DMS79 treated with DMSO at 0.1 percent for 48 hours (cell line): ENCODE measurements at regions not wholly inside any gene's neighbourhood (a gene's known extent, or its start where the extent isn't known, plus 50 kb on each side); places are given as distances from the start of the nearest gene placed in this dataset.
"Not testable (repeated sequence)": the region's sequence is repeated elsewhere in the genome, so short reads cannot be mapped to it uniquely, and the experiment has no call there.

Experiments used
- DNase-seq: peaks from one replicate; lab custom pipeline; 2025; lab: John Stamatoyannopoulos, UW

DNA sequence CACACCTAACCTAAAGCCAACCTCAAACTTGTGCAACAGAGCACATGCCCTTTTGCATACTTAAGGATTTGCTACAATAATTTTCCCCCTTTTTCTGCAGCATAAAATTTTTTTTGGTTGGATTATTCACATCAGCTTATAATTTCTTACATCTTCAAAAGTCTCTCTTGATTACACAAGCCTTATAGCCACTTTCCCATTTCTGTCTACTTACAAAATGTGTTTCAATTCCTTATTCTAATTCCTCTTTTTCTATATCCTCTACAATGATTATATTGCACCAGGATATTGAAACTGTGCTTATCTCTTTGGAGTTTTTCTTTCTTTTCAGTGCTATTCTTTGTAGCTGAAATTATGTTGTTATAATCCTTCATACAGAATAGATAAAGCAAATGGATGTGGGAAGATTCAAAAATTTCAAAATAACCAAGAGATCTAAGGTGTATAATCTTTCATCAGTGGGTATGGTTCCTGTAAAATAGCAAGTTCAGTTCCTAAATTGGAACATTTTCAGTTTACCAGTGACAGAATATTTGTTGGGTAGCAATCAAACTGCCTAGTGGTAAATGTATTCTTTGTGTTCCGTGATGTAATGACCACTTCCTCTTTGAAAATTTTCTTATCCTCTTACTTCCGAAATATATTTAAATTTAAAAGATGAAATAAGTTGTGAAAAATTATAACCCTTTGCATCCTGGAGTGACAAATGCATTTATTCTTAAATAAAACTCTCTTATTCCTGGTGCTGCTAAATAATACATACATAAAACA lies 386.8 kb upstream of the CHD1 start:
- DNase-seq: no peak

DNA sequence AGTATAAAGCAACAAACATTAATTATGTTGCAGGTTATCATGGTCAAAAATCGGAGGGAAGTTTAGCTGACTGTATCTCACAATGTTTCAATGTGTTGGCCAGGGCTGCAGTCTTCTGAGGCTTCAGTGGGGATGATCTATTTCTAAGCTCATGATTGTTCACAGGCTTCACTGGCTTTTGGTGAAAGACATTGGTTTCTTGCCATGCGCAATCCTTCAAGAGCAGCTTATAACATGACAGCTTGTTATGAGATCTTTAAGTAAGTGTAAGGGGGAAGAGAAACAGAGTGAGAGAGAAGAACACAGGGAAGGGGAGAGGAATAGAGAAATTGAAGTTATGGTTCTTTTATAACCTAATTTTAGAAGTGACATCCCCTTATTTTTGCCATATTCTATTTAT lies 385.9 kb upstream of the CHD1 start:
- DNase-seq: no peak

DNA sequence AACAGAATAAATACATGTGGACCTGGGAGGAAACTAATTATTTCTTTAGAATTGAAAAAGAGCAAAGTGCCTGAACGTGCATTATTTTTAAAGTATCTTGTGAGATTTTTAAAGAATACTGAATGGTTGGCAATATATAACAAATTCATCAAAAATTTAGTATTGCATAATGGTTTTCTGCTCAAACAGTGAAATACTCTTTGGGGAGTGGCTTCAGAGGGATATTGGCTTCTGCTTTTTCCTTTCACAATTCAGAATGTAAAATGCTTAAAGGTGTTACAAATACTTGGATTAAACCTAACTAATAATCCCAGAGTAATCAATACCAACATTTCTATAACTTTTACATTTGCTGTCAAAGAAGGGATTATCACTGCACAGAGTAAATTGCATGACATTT lies 379.3 kb upstream of the CHD1 start:
- DNase-seq: no peak

DNA sequence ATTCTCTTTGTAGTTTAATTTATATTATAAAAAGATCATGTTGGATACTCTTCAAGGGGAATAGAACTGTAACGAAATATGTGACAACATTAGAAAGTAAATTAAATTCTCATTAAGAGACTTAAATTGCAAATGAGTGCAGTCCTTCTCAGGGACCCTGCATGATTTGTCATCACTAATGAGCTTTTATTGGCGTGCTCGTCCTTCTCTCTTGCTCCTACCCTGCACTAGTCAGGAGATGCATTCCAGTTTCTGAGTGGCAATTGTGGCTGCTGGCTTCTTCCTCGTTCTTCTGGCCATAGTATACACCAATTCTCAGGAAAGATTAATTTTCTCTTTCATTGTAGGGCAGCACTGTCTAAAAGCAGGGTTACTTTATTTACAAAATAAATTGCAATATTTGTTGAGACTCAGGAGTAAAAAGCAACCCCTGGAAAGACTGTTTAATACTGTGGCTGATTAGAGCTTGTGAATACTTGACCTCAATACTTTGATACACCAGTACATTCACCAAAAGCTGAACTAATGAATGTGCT lies 376.3 kb upstream of the CHD1 start:
- DNase-seq: no peak

DNA sequence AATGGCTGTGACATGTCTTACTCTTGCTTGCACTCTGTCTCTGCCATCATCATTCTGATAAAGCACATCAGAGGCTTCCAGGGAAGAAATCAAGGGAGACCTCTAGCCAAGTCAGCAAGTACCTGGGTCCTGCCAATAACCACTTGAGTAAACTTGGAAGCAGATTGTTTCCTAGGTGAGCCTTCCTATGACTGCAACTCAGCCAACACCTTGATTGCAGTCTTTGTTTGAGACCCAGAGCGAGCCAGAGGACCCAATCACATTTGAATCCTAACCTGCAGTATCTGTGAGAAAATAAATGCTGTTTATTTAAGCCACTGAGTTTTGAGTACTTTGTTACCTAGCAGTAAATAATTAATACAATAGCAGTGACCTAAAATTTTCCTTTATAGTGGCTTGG lies 356.8 kb upstream of the CHD1 start:
- no peak for DNase-seq

DNA sequence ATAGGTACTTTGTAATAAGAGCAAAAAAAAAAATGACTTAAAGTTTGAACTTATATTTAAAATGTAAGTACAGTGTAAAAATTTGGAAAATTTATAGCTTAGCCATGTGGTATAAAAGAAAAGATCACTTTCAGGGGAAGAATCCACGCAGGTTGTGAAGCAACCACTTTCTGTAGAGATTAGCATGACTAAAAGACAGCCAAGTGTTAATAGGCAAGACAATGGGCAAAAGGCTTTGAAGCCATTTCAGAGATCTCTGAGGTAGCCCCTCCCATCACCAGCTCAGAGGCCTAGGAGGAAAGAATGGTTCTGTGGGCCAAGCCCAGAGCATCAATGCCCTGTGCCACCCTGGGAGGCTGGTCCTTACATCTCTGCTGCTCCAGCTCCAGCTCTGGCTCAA lies 346.3 kb upstream of the CHD1 start:
- no peak for DNase-seq

DNA sequence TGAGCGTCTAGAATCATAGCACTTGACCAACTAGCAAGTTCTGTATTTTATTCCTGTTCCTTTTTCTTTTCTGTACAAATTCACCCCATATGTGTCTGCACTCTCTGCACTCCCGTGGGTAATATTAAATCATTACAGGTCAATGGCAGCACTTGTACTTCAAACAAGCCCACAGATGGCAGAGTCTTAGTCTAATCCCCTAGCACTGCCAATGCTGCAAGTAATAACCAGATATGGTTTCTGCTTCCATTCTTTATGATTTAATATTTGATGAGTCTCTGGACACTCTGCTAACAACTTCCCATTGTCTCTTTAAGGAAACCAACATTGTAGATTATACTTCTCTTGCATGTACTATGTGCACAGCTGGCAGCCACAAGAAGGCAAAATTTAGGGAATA lies 343.8 kb upstream of the CHD1 start:
- no peak for DNase-seq

DNA sequence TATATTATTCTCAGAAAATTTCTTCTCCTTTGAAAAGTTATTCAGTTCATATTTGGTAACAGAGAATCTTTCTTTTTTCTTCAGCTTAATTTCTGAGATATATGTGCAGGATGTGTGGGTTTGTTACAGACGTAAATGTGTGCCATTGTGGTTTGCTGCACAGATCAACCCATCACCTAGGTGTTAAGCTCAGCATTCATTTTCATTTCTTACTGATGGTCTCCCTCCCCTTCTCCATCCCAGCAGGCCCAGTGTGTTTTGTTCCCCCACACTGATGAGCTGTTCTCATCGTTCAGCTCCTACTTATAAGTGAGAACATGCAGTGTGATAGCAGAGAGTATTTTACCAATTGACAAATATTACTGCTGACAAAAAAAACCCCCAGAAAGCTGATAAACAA lies 330.0 kb upstream of the CHD1 start:
- DNase-seq: no peak

DNA sequence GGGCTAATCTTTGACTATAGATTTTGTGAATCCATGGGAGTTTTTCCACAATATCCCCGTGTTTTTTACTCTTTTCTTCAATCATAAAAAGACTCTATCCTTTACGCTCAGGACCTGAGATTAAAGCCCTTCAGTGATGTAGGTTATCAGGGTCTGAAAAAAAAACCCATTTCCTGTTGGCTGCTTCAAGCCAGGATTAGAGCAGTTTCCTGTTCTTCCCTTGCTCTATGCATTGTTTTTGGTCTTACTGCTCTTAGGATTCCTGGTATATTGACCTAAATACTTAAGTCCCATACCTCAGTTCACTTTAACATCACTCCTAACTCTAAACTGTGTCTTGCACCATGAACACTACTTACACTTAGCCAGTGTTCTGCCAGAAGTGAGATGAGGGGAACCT lies 319.3 kb upstream of the CHD1 start:
- no peak for DNase-seq

DNA sequence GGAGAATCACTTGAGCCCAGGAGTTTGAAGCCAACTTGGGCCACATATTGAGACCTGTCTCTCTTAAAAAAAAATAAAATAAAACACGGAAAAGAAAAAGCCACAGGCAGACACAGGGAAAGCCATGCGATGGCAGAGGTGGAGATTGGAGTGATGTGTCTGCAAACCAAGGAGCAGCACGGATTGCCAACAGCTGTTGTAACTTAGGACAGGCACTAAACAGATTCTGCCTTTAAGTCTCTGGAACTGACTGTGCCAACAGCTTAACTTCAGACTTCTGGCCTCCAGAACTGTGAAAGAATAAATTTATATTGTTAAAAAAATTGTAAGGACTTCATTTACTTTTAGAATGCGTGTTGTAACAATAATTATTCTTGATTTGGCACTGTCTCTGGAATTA lies 318.5 kb upstream of the CHD1 start:
- no peak for DNase-seq

DNA sequence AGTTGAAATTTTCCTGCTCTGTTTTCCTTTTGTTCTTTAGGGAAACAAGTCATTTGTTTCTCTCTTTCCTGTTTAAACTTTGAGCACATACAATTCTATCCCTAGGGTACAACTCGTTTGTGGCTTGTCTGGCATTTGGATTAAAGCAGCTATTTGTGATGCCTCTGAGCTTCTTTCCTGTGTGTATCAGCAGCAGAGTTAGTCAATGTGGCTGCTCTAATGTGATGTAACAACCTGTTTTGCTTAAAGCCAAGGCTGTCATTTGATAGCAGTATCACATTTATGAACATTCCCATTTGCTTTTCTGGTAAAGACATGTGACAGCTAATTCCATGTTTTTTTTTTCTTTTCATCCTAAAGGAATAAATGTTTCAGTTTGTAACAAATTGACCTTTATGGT lies 314.3 kb upstream of the CHD1 start:
- DNase-seq: no peak

DNA sequence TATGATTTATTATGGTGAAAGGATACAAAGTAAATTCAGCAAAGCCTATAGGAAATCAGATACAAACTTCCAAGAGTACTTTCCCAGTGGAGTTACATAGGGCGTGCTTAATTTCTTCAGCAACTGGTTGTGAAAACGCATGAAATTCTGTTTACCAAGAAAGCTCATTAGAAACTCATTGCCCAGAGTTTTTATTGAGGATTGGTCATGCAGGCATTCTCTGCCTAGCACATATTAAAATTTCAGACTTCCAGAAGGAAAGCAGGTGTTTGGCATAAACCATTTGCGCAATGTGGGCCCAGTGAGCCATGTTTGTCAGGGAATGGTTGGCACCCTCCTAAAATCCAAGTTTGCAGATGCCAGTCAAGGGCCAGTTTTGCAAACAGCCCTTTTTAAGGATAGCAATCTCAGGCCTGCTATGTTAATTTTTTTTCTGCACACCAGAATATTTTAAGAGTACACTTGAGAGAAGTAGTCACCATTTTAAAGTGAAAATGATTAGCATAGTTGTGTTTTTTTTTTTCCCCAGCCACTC lies 311.1 kb upstream of the CHD1 start:
- DNase-seq: no peak

DNA sequence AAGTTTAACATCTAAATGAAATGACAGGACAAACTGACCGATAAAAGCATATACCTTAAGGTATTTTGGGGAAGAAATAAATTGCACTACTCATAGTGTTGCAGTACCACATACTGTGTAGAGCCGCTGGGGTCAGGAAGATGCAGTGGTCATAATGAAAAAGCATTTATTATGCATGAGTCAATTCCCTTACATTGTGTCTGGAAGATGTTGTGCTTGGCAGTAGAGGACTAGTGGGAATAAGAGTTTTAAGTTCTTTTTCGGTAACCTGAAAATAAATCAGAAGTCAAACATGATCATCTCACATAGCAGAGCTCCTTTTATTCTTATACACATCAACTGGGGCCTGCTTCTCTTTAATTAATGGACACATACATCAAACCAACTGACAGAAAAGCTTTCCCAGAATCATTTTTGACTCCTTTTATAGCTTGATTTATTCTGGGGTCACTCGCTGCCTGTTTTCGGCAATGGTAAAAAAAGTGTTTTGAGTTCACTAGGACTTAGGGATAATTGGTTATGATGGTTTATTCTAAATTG lies 262.5 kb upstream of the CHD1 start:
- no peak for DNase-seq

DNA sequence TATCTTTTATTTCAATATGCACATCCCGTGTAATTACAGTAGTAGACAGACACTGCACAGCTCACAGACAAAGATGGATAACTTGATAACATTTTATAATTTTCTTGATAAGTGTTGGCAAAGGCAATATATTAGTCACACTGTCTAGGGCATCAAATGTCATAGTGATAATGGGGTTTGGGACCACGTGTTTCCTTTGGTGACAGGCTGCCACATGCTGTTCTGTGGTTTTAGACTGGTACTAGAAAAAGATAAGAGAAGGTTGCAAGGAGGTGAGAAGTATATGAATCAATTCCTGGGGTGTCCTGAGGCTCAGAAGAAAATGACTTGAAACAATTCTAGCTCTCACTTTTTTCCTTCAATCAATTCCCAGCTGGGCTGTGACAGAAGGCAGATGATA lies 258.8 kb upstream of the CHD1 start:
- DNase-seq: peak; percentile 0

DNA sequence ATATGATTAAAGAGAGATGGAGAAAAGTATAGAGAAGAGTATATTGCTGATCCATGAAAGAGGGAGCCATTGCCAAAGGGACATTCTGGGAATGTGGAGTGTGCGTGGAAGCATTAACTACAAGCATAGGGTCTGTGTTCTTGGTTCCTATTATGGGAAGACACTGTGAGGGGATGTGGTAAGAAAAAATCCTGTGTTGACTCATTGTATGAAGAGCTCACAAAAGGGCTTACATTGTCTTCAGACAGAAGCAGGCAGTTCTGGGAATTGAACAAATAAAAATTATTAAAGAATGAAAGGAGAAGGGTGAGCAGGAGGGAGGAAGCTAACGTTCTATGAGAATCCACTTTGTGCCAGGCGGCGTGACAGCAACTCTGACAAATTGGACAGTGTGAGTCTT lies 250.4 kb upstream of the CHD1 start:
- DNase-seq: no peak

DNA sequence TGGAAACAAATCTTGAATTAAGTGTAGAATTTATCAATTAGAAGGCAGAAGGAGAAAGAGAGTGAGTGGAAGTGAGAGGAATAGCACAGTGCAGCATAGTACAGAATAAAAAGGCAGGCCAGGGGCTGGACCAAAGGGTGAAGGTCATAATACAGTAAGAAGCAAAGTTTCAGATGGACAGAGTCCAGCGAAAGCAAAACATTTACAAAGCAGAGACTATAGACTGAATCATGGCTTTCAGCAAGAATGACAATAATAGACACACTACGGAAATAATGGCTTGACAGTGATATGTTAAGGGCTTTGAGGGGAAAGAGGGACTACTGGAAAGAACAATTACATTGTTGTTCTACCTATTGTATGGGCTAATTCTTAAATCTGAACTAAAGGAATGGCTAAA lies 249.0 kb upstream of the CHD1 start:
- no peak for DNase-seq

DNA sequence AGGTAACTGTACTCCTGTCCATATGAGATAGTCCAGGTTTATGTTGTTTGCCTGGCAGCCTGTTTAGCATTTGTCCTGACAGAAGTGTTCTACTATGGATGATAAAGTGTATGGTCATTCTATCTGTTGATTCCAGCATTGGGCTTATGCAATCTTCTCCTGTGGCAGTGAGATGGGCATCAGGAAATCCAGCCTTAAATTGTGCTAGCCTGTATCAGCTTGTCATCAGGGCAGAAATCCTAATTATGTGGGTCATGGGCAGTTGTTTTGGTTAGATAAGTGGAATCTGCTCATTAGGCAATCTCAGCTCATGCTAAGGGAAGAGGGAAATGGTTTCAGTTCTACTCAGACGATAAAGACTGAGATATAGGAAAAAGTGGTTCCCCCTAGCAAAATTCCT lies 247.4 kb upstream of the CHD1 start:
- DNase-seq: no peak

DNA sequence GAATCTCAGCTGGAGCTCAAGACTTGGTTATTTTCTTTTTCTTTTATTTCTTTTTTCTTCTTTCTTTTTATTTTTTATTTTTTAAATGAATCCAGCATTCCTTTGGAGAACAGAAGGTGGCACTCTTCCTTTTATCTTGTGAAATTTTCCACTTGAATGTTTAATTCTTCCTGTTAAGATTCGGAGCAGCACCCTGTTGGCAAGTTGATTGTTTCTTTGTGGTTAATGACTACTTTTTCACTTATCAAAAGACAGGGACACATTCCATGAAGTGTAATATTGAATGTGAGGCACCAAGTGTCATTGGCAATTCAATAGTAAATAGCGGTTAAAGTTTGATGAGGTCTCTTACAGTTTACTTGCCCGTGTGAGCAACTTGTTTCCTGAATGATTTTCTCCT lies 240.5 kb upstream of the CHD1 start:
- DNase-seq: no peak

DNA sequence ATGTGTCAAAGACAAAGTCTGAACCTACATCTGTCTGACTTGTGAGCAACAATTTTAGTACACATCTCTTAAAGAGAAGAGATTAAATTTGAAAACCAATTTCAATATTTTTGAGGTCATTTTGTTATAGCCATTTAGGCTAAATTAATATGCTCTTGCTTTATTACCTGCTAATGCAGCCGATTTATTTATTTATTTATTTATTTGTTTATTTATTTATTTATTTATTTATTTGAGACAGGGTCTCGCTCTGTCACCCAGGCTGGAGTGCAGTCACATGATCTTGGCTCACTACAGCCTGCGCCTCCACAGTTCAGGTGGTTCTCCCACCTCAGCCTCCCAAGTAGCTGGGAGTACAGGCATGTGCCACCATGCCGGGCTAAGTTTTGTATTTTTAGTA lies 232.7 kb upstream of the CHD1 start:
- not testable (repeated sequence) for DNase-seq

DNA sequence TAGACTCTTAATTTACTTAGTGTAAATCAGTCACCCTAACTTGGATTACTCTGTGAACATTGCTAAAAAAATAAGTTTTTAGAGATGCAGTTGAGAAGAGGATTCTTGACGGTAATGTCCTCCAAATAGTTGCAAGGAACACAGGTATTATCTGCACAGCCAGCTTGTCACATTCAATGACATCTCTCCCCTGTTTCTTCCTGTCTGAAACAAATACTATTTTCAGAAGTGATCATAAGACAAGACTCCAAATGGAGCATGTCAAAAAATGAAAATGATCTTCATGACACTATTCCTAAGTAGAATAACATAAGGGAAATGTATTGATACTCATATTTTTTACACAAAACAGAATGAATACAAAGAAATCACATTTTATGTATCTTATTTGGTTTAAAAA lies 227.9 kb upstream of the CHD1 start:
- DNase-seq: no peak

DNA sequence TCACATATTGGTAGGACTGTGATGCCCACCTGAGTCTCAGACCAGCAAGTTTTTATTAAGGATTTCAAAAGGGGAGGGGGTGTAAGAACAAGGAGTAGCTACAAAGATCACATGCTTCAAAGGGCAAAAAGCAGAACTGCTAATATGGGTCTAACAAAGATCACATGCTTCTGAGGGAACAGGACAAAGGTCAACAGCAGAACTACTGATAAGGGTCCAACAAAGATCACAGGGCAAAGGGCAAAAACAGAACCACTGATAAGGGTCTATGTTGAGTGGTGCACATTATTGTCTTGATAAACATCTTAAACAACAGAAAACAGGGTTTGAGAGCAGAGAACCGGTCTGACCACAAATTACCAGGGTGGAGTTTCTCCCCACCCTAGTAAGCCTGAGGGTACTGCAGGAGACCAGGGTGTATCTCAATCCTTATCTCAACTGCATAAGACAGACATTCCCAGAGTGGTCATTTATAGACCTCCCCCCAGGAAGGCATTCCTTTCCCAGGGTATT lies 214.5 kb upstream of the CHD1 start:
- DNase-seq: not testable (repeated sequence)

DNA sequence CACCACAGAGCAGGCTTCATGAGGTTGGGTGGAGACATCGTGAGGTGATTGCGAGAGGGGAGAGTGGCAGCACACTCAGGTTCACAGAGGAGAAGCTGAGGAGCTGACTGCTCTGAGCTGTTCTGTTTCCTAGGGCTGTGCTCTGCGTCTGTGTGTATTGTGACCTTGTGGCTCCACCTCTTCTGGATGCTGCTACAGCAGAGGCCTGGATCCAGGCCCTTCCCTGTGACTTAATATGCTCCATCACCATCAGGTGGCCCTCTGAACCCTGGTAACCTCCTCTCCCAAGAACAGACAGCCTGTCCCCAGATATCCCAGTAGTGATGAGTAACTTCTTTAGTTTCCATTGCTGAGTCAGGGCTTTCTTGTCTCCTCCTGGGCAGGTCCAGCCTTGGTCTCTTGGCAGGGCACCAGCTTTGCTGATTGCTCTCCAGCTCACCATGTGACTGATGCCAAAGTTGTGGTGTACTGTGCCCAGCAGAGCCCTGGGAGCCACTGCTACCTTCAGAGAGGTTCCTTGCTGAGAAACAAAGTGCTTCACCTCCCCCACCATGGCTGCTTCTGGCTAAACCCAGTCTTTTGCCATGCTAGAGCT lies 212.8 kb upstream of the CHD1 start:
- DNase-seq: no peak

DNA sequence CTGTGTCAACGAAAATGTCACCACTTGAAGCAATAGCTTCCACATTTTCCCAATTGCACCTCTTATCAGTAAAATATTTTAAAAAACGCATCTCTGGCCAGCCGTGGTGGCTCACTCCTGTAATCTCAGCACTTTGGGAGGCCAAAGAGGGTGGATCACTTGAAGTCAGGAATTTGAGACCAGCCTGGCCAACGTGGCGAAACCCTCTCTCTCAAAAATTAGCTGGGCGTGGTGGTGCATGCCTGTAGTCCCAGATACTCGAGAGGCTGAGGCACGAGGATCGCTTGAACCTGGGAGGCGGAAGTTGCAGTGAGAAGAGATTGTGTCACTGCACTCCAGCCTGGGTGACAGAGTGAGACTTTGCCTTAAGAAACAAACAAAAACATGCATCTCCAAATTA lies 210.1 kb upstream of the CHD1 start:
- no peak for DNase-seq
